ENCODE measurements at regions not wholly inside any gene's neighbourhood (a gene's known extent, or its start where the extent isn't known, plus 50 kb on each side); places are given as distances from the start of the nearest gene placed in this dataset.

DNA sequence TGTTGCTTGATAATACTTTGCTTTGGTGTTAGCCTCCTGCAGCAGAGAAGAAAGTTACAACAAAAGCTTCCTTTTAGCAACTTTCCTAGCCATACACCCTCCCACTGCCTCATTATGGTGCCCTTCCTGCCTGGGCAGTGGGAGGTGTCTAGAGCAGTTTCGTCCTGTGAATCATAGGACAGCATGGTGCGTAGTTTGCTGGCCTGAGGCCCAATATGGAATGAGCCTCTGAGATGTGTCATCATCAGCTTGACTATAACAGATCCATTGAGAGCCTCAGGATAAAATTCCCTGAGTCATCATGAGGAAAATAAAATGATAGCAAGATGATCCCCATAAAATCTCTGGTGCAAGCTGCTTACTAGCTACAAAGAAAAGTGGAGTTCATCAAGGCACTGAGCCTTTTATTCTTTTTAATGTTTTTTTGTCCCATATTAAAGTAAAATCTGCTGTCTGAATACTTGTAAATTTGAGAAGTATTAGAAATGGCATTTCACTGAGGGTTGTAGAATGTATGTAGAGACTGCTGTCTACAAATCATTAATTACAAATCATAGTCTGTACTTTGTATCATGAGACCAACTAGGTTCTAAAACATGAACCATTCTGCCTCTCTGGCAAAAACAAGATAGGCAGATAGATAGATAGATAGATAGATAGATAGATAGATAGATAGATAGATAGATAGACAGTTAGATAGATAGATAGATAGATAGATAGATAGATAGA lies 303.0 kb upstream of the PDE4D start:
- in situ Hi-C loops (cut with MboI) = no loop called here
- H2AFZ ChIP-seq = no peak overlapping the region
- H3K27me3 ChIP-seq (replicated peaks; ENCODE audit: insufficient read depth) = no peaks in the 10 kb centered on the region; the same call in 1 of the 2 replicates
- no peaks in the 10 kb centered on the region for H3K9me3 ChIP-seq (ENCODE audit: low read depth)
- WGBS, 2 experiments (ENCODE audit: low coverage in 1 of 2, low lambda C conversion rate in 2 of 2, missing lambda C conversion rate in 2 of 2) = 3 to 12% methylated on average over 2 of the region's 2 CpGs
- H3K4me3 ChIP-seq = no peak overlapping the region
- no peak for TF ChIP-seq EZH2phosphoT487 (IDR thresholded peaks at IDR 0.05; ENCODE audit: insufficient read depth, low read depth)
- no peak for TF ChIP-seq EZH2 (IDR thresholded peaks at IDR 0.05; ENCODE audit: insufficient read depth, poor library complexity, severe bottlenecking)
- no peaks in the 10 kb centered on the region for H3F3A ChIP-seq (ENCODE audit: insufficient read depth)
- no peaks in the 10 kb centered on the region for H3K79me2 ChIP-seq (ENCODE audit: insufficient read depth)
- no peaks in the 10 kb centered on the region for H3K9me2 ChIP-seq (ENCODE audit: insufficient read depth)
- no peaks in the 10 kb centered on the region for H3K36me3 ChIP-seq (ENCODE audit: low read depth)
- H3K4me2 ChIP-seq (ENCODE audit: unreplicated experiment) = peak overlapping the region; percentile 44
- H4K20me1 ChIP-seq (ENCODE audit: insufficient read depth) = no peaks in the 10 kb centered on the region
- no peak overlapping the region for H3K27ac ChIP-seq
- peak; percentile 90 for DNase-seq
- H3K4me1 ChIP-seq (ENCODE audit: insufficient read depth) = peaks cover 9% of the 10 kb centered on the region; the same call in 1 of the 2 replicates
- no peak overlapping the region for H3K9ac ChIP-seq

DNA sequence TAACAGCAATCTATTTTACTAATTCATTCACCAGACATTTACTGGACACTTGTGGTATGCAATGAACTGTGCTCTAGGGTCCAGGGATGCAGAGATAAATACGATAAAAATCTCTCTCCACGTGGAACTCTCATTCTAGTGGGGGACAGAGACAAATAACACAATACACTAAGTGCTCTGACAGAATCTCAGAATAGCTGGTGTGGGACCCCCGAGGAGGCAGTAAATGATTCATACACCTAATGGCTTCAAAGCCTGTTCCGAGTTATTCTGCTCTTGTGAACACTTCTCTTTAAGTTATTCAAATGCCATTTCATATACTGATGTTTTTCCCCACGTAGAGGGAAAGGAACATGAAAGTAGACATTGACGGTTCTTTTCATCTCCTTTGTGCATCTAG lies 302.0 kb upstream of the PDE4D start:
- Histone ChIP-seq H3K9me3 (ENCODE audit: low read depth) (no peaks in the 10 kb centered on the region), H3K4me2 (ENCODE audit: unreplicated experiment) (no peak overlapping the region), H3K27ac (no peak overlapping the region), H3K9me2 (ENCODE audit: insufficient read depth) (no peaks in the 10 kb centered on the region), H3F3A (ENCODE audit: insufficient read depth) (no peaks in the 10 kb centered on the region), H3K79me2 (ENCODE audit: insufficient read depth) (no peaks in the 10 kb centered on the region), H3K4me1 (ENCODE audit: insufficient read depth) (peaks cover 9% of the 10 kb centered on the region; the same call in 1 of the 2 replicates), H4K20me1 (ENCODE audit: insufficient read depth) (no peaks in the 10 kb centered on the region), H3K9ac (no peak overlapping the region), H3K36me3 (ENCODE audit: low read depth) (no peaks in the 10 kb centered on the region), H2AFZ (no peak overlapping the region), H3K4me3 (no peak overlapping the region), H3K27me3 (replicated peaks; ENCODE audit: insufficient read depth) (no peaks in the 10 kb centered on the region)
- in situ Hi-C loops (cut with MboI) = no loop called here
- no peak for DNase-seq
- no peak for TF ChIP-seq EZH2phosphoT487 (IDR thresholded peaks at IDR 0.05; ENCODE audit: insufficient read depth, low read depth)
- no peak for TF ChIP-seq EZH2 (IDR thresholded peaks at IDR 0.05; ENCODE audit: insufficient read depth, poor library complexity, severe bottlenecking)
- 50 to 55% methylated on average over 6 of the region's 6 CpGs for WGBS, 2 experiments (ENCODE audit: low coverage in 1 of 2, low lambda C conversion rate in 2 of 2, missing lambda C conversion rate in 2 of 2)

DNA sequence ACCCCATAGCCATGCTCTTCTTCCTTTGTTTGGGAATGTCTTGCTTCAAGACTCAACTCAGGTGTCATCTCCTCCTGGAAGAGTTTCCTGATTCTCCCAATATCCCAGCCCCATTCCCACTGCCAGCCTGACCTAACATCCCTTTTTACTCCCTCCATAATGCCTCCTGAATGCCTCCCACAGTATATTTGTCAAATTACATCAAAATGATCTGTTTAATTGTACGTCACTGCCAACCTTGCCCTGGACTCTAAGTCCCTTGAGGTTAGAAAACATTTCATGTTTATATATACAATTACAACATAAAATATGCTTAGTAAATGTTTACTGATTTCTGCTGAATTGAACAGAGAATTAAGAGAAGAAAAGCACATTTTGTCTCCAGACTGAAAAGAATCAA lies 301.6 kb upstream of the PDE4D start:
- Histone ChIP-seq H3K9me2 (ENCODE audit: insufficient read depth) (no peaks in the 10 kb centered on the region), H3K4me3 (no peak overlapping the region), H3K79me2 (ENCODE audit: insufficient read depth) (no peaks in the 10 kb centered on the region), H3K4me2 (ENCODE audit: unreplicated experiment) (no peak overlapping the region), H3K27me3 (replicated peaks; ENCODE audit: insufficient read depth) (no peaks in the 10 kb centered on the region), H3K4me1 (ENCODE audit: insufficient read depth) (peaks cover 9% of the 10 kb centered on the region; the same call in 1 of the 2 replicates), H2AFZ (no peak overlapping the region), H3K9ac (no peak overlapping the region), H4K20me1 (ENCODE audit: insufficient read depth) (no peaks in the 10 kb centered on the region), H3K27ac (no peak overlapping the region), H3F3A (ENCODE audit: insufficient read depth) (no peaks in the 10 kb centered on the region), H3K9me3 (ENCODE audit: low read depth) (no peaks in the 10 kb centered on the region), H3K36me3 (ENCODE audit: low read depth) (no peaks in the 10 kb centered on the region)
- TF ChIP-seq EZH2phosphoT487 (IDR thresholded peaks at IDR 0.05; ENCODE audit: insufficient read depth, low read depth) = no peak
- no peak for TF ChIP-seq EZH2 (IDR thresholded peaks at IDR 0.05; ENCODE audit: insufficient read depth, poor library complexity, severe bottlenecking)
- in situ Hi-C loops (cut with MboI) = no loop called here
- DNase-seq = no peak
- WGBS, 2 experiments (ENCODE audit: low coverage in 1 of 2, low lambda C conversion rate in 2 of 2, missing lambda C conversion rate in 2 of 2) = 40 to 47% methylated on average over 1 of the region's 1 CpG

DNA sequence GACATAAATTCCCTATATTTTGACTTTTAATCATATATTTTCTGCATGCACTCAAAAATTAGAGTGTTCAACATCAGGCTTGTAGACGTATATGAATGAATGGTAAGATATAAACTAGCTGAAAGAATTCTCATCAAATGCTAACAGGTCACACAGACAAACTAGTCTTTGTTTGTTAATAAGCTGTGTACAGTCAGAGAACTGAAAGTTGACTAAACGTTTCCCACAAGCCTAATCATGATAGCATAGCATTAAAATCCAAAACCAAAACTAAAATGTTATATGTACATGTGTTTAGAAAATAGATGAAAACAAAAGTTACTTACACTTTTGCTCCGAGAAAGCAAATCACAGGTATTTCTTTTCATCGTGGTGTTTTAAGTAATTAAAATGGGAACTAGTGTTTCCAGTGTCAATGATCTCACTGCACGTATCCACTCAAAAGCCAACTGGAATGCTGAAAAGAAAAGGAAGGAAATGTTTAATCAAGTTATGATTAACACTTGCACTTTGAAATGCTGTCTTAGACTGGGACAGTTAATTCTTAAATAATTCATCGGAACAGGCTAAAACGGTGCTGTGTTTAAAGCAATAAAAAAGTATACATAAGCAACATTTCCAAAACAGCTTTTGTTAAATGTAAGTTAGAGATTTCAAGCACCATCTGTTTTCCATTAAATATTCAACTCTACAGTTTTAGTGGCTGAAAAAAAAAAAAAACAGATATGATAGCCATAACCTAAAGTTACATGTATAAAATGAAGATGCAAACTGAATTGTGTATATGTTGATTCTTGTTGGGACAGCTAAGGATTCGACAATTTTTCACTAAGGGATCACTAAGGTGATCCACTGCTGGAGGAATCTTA lies 291.9 kb upstream of the PDE4D start:
- Histone ChIP-seq H3K9me3 (ENCODE audit: low read depth) (no peaks in the 10 kb centered on the region), H3K4me2 (ENCODE audit: unreplicated experiment) (no peak overlapping the region), H4K20me1 (ENCODE audit: insufficient read depth) (no peaks in the 10 kb centered on the region), H3K27me3 (replicated peaks; ENCODE audit: insufficient read depth) (no peaks in the 10 kb centered on the region), H2AFZ (no peak overlapping the region), H3K27ac (no peak overlapping the region), H3F3A (ENCODE audit: insufficient read depth) (no peaks in the 10 kb centered on the region), H3K9ac (no peak overlapping the region), H3K4me1 (ENCODE audit: insufficient read depth) (no peaks in the 10 kb centered on the region), H3K36me3 (ENCODE audit: low read depth) (no peaks in the 10 kb centered on the region), H3K9me2 (ENCODE audit: insufficient read depth) (no peaks in the 10 kb centered on the region), H3K79me2 (ENCODE audit: insufficient read depth) (no peaks in the 10 kb centered on the region), H3K4me3 (no peak overlapping the region)
- 13 to 16% methylated on average over 8 of the region's 8 CpGs for WGBS, 2 experiments (ENCODE audit: low coverage in 1 of 2, low lambda C conversion rate in 2 of 2, missing lambda C conversion rate in 2 of 2)
- no peak for DNase-seq
- in situ Hi-C loops (cut with MboI) = no loop called here
- TF ChIP-seq EZH2 (IDR thresholded peaks at IDR 0.05; ENCODE audit: insufficient read depth, poor library complexity, severe bottlenecking) = no peak
- TF ChIP-seq EZH2phosphoT487 (IDR thresholded peaks at IDR 0.05; ENCODE audit: insufficient read depth, low read depth) = no peak

All from GM23248 (cell line).